GM12891 (cell line): ENCODE measurements at regions not wholly inside any gene's neighbourhood (a gene's known extent, or its start where the extent isn't known, plus 50 kb on each side); places are given as distances from the start of the nearest gene placed in this dataset.

Source experiments
- POLR2A ChIP-seq: IDR thresholded peaks from 2 replicates; pipeline ENCODE4 v1.6.1; 2011; ENCODE audit warnings: low read depth, low read length, control low read depth
- POLR2AphosphoS5 ChIP-seq: IDR thresholded peaks from 2 replicates; pipeline ENCODE4 v1.6.1; 2011; ENCODE audit warnings: low read depth, low read length, control low read depth
- TAF1 ChIP-seq: IDR thresholded peaks from 2 replicates; pipeline ENCODE4 v1.6.1; 2011; ENCODE audit warnings: low read depth, low read length, control low read depth

GRCh38 chr2:3001615-3002560, 375.7 kb downstream of the EIPR1 start:
- TF ChIP-seq POLR2A (no peak), POLR2AphosphoS5 (no peak), TAF1 (no peak)
